Panc1 (cell line): ENCODE measurements at regions not wholly inside any gene's neighbourhood (a gene's known extent, or its start where the extent isn't known, plus 50 kb on each side); places are given as distances from the start of the nearest gene placed in this dataset.

ENCODE experiments used
- ATAC-seq: fragments of 200-7000 bp; cut with Tn5 transposase; 2 replicates; pipeline ENCODE4 v1.9.1; 2020; ENCODE audit warnings: mild to moderate bottlenecking, moderate library complexity
- BruUV-seq: library from RNA; stranded (reverse); fragments of 400-500 nt; replicated peaks from 2 replicates; lab custom pipeline; 2021; lab: Mats Ljungman, UMichigan
- CTCF ChIA-PET: fragments of 300-600 bp; sonication (Branson Sonifier 250); formaldehyde crosslinking; loops from one replicate; lab custom pipeline; 2022; ENCODE audit warnings: antibody characterized with exemption; lab: Charles Lee
- POLR2A ChIA-PET: fragments of 300-600 bp; sonication (Branson Sonifier 250); formaldehyde crosslinking; loops from one replicate; lab custom pipeline; 2022; ENCODE audit warnings: antibody characterized with exemption; lab: Charles Lee
- DNase-seq: peaks from one replicate; pipeline ENCODE4 v3.0.0-alpha.2; 2010; ENCODE audit warnings: low read depth, low spot score
- H3K27ac ChIP-seq: 2 replicates; pipeline ENCODE4 v1.5.1; 2011; ENCODE audit warnings: mild to moderate bottlenecking, low read length, inconsistent platforms
- H3K27me3 ChIP-seq: fragments of 200-500 bp; sonication (Bioruptor generic); 2 replicates; pipeline ENCODE4 v1.6.0; 2014; ENCODE audit warnings: low read length, inconsistent platforms; ENCODE audit not compliant: control insufficient read depth, insufficient read depth
- H3K36me3 ChIP-seq: fragments of 200-500 bp; sonication (Bioruptor generic); 2 replicates; pipeline ENCODE4 v1.5.1; 2014; ENCODE audit warnings: inconsistent platforms, mild to moderate bottlenecking, low read length, moderate library complexity; ENCODE audit not compliant: control insufficient read depth, insufficient read depth
- H3K4me1 ChIP-seq: 2 replicates; pipeline ENCODE4 v1.5.1; 2011; ENCODE audit warnings: inconsistent platforms, mild to moderate bottlenecking, low read length, moderate library complexity; ENCODE audit not compliant: control insufficient read depth, insufficient read depth
- H3K4me3 ChIP-seq, 2 experiments: 2 replicates each; pipeline ENCODE4 v1.5.1; 2011 to 2012; ENCODE audit warnings: low read depth in 2 of 2, low read length in 2 of 2, mild to moderate bottlenecking in 2 of 2, inconsistent platforms in 1 of 2, moderate library complexity in 1 of 2
- H3K9me3 ChIP-seq: fragments of 200-500 bp; sonication (Bioruptor generic); 2 replicates; pipeline ENCODE4 v1.5.1; 2014; ENCODE audit warnings: low read depth, mild to moderate bottlenecking, inconsistent platforms, low read length, moderate library complexity; ENCODE audit not compliant: control insufficient read depth, insufficient read depth
- POLR2AphosphoS5 ChIP-seq: IDR thresholded peaks from 2 replicates; pipeline ENCODE4 v1.6.1; 2012; ENCODE audit warnings: mild to moderate bottlenecking, low read depth, low read length, moderate library complexity
- SIN3A ChIP-seq: IDR thresholded peaks from 2 replicates; pipeline ENCODE4 v1.6.1; 2012; ENCODE audit warnings: low read depth, mild to moderate bottlenecking, low read length, moderate library complexity, borderline replicate concordance; ENCODE audit not compliant: insufficient read depth
- TCF7L2 ChIP-seq: IDR thresholded peaks from 2 replicates; pipeline ENCODE4 v1.6.1; 2011; ENCODE audit warnings: mild to moderate bottlenecking, low read depth, low read length, inconsistent platforms
- in situ Hi-C: cut with HindIII; loops from 2 replicates; pipeline ENCODE4 v1.10.0; 2016; ENCODE audit warnings: low sequenced_read_pairs, low pct_unique_long_range_greater_than_20kb
- intact Hi-C: fragments of 100-400 bp; cut with micrococcal nuclease; formaldehyde crosslinking; loops from one replicate; pipeline ENCODE4 v1.10.0; 2022; ENCODE audit not compliant: unreplicated experiment
- TF ChIP-seq, protein P1 (sequence below): fragments of 450-650 bp; IDR thresholded peaks from 2 replicates; pipeline ENCODE4 v1.5.1; 2017; ENCODE audit warnings: mild to moderate bottlenecking
- TF ChIP-seq, protein P2 (sequence below), 2 experiments: IDR thresholded peaks; 2 replicates each; pipeline ENCODE4 v1.6.1; 2011 to 2012; ENCODE audit warnings: low read depth in 2 of 2, control low read depth in 1 of 2, low read length in 1 of 2, mild to moderate bottlenecking in 1 of 2, moderate library complexity in 1 of 2; ENCODE audit not compliant: insufficient read depth in 1 of 2

DNA sequence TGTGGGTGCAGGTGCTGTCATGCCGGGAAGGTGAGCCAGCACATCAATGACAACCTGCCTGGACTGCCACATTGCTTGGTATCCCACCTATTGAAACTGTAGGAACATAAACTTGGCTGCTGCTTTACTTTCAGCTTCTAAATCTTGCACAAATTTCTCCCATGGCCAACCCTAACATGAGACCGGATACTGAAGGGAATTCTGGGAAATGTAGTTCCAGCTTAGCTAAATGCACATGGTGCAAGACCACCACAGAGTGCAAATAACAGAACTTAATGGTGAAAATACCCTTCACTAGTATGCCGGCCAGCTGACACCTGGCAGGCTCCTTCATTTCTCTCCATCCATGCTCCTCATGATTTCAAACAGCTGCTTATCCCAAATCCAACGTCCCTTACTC is 247.4 kb downstream of the ARRDC4 start:
- BruUV-seq, result no TSS peak
- DNase-seq (no peak), ATAC-seq (no peak)
- TF ChIP-seq POLR2AphosphoS5 (no peak), SIN3A (no peak), TCF7L2 (no peak)
- TF ChIP-seq, protein P1, sequence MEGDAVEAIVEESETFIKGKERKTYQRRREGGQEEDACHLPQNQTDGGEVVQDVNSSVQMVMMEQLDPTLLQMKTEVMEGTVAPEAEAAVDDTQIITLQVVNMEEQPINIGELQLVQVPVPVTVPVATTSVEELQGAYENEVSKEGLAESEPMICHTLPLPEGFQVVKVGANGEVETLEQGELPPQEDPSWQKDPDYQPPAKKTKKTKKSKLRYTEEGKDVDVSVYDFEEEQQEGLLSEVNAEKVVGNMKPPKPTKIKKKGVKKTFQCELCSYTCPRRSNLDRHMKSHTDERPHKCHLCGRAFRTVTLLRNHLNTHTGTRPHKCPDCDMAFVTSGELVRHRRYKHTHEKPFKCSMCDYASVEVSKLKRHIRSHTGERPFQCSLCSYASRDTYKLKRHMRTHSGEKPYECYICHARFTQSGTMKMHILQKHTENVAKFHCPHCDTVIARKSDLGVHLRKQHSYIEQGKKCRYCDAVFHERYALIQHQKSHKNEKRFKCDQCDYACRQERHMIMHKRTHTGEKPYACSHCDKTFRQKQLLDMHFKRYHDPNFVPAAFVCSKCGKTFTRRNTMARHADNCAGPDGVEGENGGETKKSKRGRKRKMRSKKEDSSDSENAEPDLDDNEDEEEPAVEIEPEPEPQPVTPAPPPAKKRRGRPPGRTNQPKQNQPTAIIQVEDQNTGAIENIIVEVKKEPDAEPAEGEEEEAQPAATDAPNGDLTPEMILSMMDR, result no peak
- TF ChIP-seq, protein P2, sequence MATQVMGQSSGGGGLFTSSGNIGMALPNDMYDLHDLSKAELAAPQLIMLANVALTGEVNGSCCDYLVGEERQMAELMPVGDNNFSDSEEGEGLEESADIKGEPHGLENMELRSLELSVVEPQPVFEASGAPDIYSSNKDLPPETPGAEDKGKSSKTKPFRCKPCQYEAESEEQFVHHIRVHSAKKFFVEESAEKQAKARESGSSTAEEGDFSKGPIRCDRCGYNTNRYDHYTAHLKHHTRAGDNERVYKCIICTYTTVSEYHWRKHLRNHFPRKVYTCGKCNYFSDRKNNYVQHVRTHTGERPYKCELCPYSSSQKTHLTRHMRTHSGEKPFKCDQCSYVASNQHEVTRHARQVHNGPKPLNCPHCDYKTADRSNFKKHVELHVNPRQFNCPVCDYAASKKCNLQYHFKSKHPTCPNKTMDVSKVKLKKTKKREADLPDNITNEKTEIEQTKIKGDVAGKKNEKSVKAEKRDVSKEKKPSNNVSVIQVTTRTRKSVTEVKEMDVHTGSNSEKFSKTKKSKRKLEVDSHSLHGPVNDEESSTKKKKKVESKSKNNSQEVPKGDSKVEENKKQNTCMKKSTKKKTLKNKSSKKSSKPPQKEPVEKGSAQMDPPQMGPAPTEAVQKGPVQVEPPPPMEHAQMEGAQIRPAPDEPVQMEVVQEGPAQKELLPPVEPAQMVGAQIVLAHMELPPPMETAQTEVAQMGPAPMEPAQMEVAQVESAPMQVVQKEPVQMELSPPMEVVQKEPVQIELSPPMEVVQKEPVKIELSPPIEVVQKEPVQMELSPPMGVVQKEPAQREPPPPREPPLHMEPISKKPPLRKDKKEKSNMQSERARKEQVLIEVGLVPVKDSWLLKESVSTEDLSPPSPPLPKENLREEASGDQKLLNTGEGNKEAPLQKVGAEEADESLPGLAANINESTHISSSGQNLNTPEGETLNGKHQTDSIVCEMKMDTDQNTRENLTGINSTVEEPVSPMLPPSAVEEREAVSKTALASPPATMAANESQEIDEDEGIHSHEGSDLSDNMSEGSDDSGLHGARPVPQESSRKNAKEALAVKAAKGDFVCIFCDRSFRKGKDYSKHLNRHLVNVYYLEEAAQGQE (IDR thresholded peaks at IDR 0.05; ENCODE audit: insufficient read depth in 1 of 2, low read depth in 2 of 2, low read length in 1 of 2), result no peak
- no peak overlapping the region for H3K27ac ChIP-seq
- intact Hi-C loops, result no loop called here
- POLR2A ChIA-PET, result no interaction called here
- no peaks in the 10 kb centered on the region for H3K36me3 ChIP-seq
- no peak overlapping the region for H3K4me3 ChIP-seq
- H3K4me1 ChIP-seq, result no peaks in the 10 kb centered on the region
- H3K27me3 ChIP-seq, result no peaks in the 10 kb centered on the region; the same call in 1 of the 2 replicates
- H3K9me3 ChIP-seq, result no peaks in the 10 kb centered on the region
- CTCF ChIA-PET, result no interaction called here
- in situ Hi-C loops, result no loop called here

DNA sequence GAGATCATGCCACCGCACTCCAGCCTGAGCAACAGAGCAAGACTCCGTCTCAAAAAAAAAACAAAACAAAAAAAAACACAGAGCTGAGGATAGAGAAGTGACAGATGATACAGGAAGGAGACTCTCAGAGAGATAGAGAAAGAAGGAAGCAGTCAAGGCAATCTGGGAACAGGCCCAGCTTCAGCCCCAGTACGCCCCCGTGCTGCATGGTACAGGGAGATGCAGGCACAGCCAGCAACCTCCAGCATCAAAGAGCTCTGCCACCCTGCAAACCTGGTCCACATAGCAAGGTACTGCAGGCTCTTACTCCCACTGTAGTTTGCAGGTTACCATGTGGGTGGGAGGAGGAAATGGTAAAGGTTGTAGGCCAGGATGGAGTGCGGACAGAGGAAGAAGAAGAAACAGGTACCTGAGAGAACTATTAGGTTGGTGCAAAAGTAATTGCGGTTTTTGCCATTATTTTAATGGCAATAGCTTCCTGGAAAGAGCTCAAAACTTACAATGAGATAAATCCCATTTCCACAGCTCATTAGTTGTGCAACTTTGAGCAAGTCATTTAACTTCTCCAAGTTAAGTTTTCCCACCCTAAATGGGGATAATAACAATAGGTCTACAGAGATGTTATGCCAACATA is 253.0 kb downstream of the ARRDC4 start:
- CTCF ChIA-PET, result no interaction called here
- no peak for ATAC-seq

More for the DNA sequence above, 253.0 kb downstream of the ARRDC4 start:
- in situ Hi-C loops, result no loop called here
- intact Hi-C loops, result no loop called here
- peaks cover 3% of the 10 kb centered on the region; the same call in 1 of the 2 replicates for H3K27me3 ChIP-seq
- no peak overlapping the region for H3K27ac ChIP-seq
- no peak overlapping the region for H3K4me3 ChIP-seq
- POLR2A ChIA-PET, result no interaction called here
- no peak for DNase-seq
- TF ChIP-seq POLR2AphosphoS5 (no peak), SIN3A (no peak), TCF7L2 (no peak)
- TF ChIP-seq, protein P1, result no peak
- TF ChIP-seq, protein P2 (IDR thresholded peaks at IDR 0.05; ENCODE audit: insufficient read depth in 1 of 2, low read depth in 2 of 2, low read length in 1 of 2), result no peak
- no peaks in the 10 kb centered on the region for H3K36me3 ChIP-seq
- no peaks in the 10 kb centered on the region for H3K4me1 ChIP-seq
- no peaks in the 10 kb centered on the region for H3K9me3 ChIP-seq
- BruUV-seq, result no TSS peak
